K562 (cell line): ENCODE measurements at regions not wholly inside any gene's neighbourhood (a gene's known extent, or its start where the extent isn't known, plus 50 kb on each side); places are given as distances from the start of the nearest gene placed in this dataset.

Experiments
- ATAC-seq: fragments of 200-7000 bp; cut with Tn5 transposase; 3 replicates; pipeline ENCODE4 v1.9.1; 2020; ENCODE audit warnings: moderate library complexity
- BruUV-seq: library from RNA; stranded (reverse); fragments of 400-500 nt; replicated peaks from 2 replicates; lab custom pipeline; 2021; lab: Mats Ljungman, UMichigan
- CTCF ChIA-PET: fragments of 300-600 bp; formaldehyde crosslinking; extraction: SDS; loops from one replicate; lab custom pipeline; 2021; ENCODE audit warnings: low intra/inter-chr PET ratio; lab: Yijun Ruan, JAX
- POLR2A ChIA-PET: fragments of 300-600, 350-650 bp; sonication (Branson Sonifier 250); formaldehyde crosslinking; extraction: SDS; loops from one replicate; lab custom pipeline; 2021; ENCODE audit warnings: antibody characterized with exemption, inconsistent platforms; lab: Yijun Ruan, JAX
- DNase-seq, 4 experiments: peaks; one replicate each; pipeline versions ENCODE4 v3.0.0 to v3.0.0-alpha.2; 2011 to 2018; ENCODE audit warnings: low spot score in 3 of 4, mixed read lengths in 3 of 4; ENCODE audit errors: extremely low read depth in 1 of 4
- FAIRE-seq: peaks from 2 replicates; lab custom pipeline; 2011; peaks lifted over from hg19 to GRCh38; lab: Jason Lieb, UNC
- H2AFZ ChIP-seq: 2 replicates; pipeline ENCODE4 v1.6.0; 2011; ENCODE audit warnings: low read depth, low read length, control low read depth, inconsistent platforms
- H3K27ac ChIP-seq: fragments of 200-600 bp; 3 replicates; pipeline ENCODE4 v1.8.0; 2011; ENCODE audit warnings: low read depth, mild to moderate bottlenecking, control low read depth, inconsistent platforms, low read length, moderate library complexity, mixed read lengths; ENCODE audit errors: extremely low read depth
- H3K27me3 ChIP-seq, 2 experiments: fragments of 300-600 bp in 1 of 2; 2 replicates in 1 of 2; 3 replicates in 1 of 2; pipeline versions ENCODE4 v1.6.0 to v1.8.0; 2011; ENCODE audit warnings: inconsistent platforms in 2 of 2, low read length in 2 of 2, mild to moderate bottlenecking in 1 of 2, mixed read lengths in 1 of 2, moderate library complexity in 1 of 2; ENCODE audit not compliant: control insufficient read depth in 2 of 2, insufficient read depth in 2 of 2
- H3K36me3 ChIP-seq: fragments of 300-600 bp; 3 replicates; pipeline ENCODE4 v1.8.0; 2011; ENCODE audit warnings: mild to moderate bottlenecking, low read length, inconsistent platforms; ENCODE audit not compliant: control insufficient read depth, insufficient read depth
- H3K4me1 ChIP-seq, 2 experiments: fragments of 200-600 bp in 1 of 2; replicated peaks in 1 of 2; 2 replicates in 1 of 2; 3 replicates in 1 of 2; pipeline versions ENCODE4 v1.5.1 to v1.8.0; 2011; ENCODE audit warnings: inconsistent platforms in 2 of 2, low read length in 2 of 2, mild to moderate bottlenecking in 1 of 2, mixed read lengths in 1 of 2, moderate library complexity in 1 of 2; ENCODE audit not compliant: control insufficient read depth in 2 of 2, insufficient read depth in 2 of 2
- H3K4me2 ChIP-seq: 2 replicates; pipeline ENCODE4 v1.6.1; 2011; ENCODE audit warnings: low read length, control low read depth, inconsistent platforms, mixed read lengths; ENCODE audit not compliant: insufficient read depth
- H3K4me3 ChIP-seq: fragments of 200-600 bp; sonication (generic), shearing (Covaris generic); 2 replicates; pipeline ENCODE4 v1.5.1; 2016; ENCODE audit warnings: control low read depth, inconsistent platforms
- H3K79me2 ChIP-seq: fragments of 200-600 bp; 3 replicates; pipeline ENCODE4 v1.8.0; 2011; ENCODE audit warnings: low read length, inconsistent platforms; ENCODE audit not compliant: control insufficient read depth, insufficient read depth
- H3K9ac ChIP-seq, 2 experiments: 2 replicates each; pipeline versions ENCODE4 v1.6.0 to v1.6.1; 2011; ENCODE audit warnings: low read depth in 2 of 2, low read length in 2 of 2, control low read depth in 1 of 2, inconsistent platforms in 1 of 2, mild to moderate bottlenecking in 1 of 2, mixed read lengths in 1 of 2; ENCODE audit not compliant: insufficient read depth in 1 of 2
- H3K9me1 ChIP-seq: one replicate; pipeline ENCODE4 v1.6.0; 2011; ENCODE audit warnings: inconsistent platforms, mild to moderate bottlenecking, low read length, moderate library complexity; ENCODE audit not compliant: control insufficient read depth, insufficient read depth
- H3K9me3 ChIP-seq: replicated peaks from 2 replicates; pipeline ENCODE4 v1.5.1; 2011; ENCODE audit warnings: low read depth, low read length, inconsistent platforms; ENCODE audit not compliant: control insufficient read depth, insufficient read depth
- H4K20me1 ChIP-seq: replicated peaks from 2 replicates; pipeline ENCODE4 v1.6.1; 2011; ENCODE audit warnings: low read length, inconsistent platforms, mixed read lengths; ENCODE audit not compliant: control insufficient read depth, insufficient read depth
- ELK3 ChIP-seq: fragments of 450-650 bp; formaldehyde crosslinking; IDR thresholded peaks from 2 replicates; pipeline ENCODE4 v1.4.0; 2020; ENCODE audit warnings: mild to moderate bottlenecking
- EWSR1 ChIP-seq: fragments of 450-650 bp; IDR thresholded peaks from 2 replicates; pipeline ENCODE4 v1.6.1; 2018; ENCODE audit warnings: borderline replicate concordance, mild to moderate bottlenecking, low read depth, moderate library complexity; ENCODE audit not compliant: partially characterized antibody
- GATAD2A ChIP-seq: fragments of 450-650 bp; IDR thresholded peaks from 2 replicates; pipeline ENCODE4 v1.6.1; 2017
- MED1 ChIP-seq: sonication (generic); formaldehyde crosslinking; IDR thresholded peaks from 2 replicates; pipeline ENCODE4 v1.8.1; 2023; ENCODE audit warnings: missing genetic modification reagents, borderline replicate concordance
- MNT ChIP-seq, 2 experiments: fragments of 450-650 bp; conservative IDR thresholded peaks; 2 replicates each; pipeline ENCODE4 v1.6.1; 2017; ENCODE audit warnings: mild to moderate bottlenecking in 2 of 2, moderate library complexity in 2 of 2
- MTA3 ChIP-seq: fragments of 450-650 bp; formaldehyde crosslinking; IDR thresholded peaks from 2 replicates; pipeline ENCODE4 v1.6.1; 2017; ENCODE audit warnings: mild to moderate bottlenecking, borderline replicate concordance
- MXI1 ChIP-seq: IDR thresholded peaks from 2 replicates; pipeline ENCODE4 v1.6.1; 2011; ENCODE audit warnings: low read depth, mild to moderate bottlenecking, improper control_type of control experiment, low read length
- NR1H2 ChIP-seq: sonication (generic); formaldehyde crosslinking; IDR thresholded peaks from 2 replicates; pipeline ENCODE4 v1.4.0; 2020; ENCODE audit warnings: mild to moderate bottlenecking, missing genetic modification reagents
- NR2C1 ChIP-seq, 2 experiments: fragments of 450-650 bp; IDR thresholded peaks; 2 replicates each; pipeline ENCODE4 v1.6.1; 2017; ENCODE audit warnings: mild to moderate bottlenecking in 2 of 2, antibody characterized with exemption in 1 of 2, inconsistent platforms in 1 of 2, missing compliant biosample characterization in 1 of 2, missing genetic modification characterization in 1 of 2
- NR3C1 ChIP-seq: sonication (generic); formaldehyde crosslinking; IDR thresholded peaks from 2 replicates; pipeline ENCODE4 v1.8.1; 2022; ENCODE audit warnings: missing genetic modification reagents
- POLR2H ChIP-seq: IDR thresholded peaks from 2 replicates; pipeline ENCODE4 v1.6.1; 2016; ENCODE audit warnings: missing genetic modification characterization, low read depth, mild to moderate bottlenecking, control low read depth, missing compliant biosample characterization, moderate library complexity
- ZFP30 ChIP-seq: fragments of 250-450 bp; sonication (Bioruptor Pico); IDR thresholded peaks from 2 replicates; pipeline ENCODE4 v1.8.0; 2022; ENCODE audit warnings: moderate library complexity, mild to moderate bottlenecking, inconsistent platforms, borderline replicate concordance
- ZFPM2 ChIP-seq: fragments of 250-450 bp; sonication (Bioruptor Pico); IDR thresholded peaks from 2 replicates; pipeline ENCODE4 v1.5.1; 2022; ENCODE audit warnings: mild to moderate bottlenecking
- ZNF143 ChIP-seq: sonication (generic); formaldehyde crosslinking; IDR thresholded peaks from 2 replicates; pipeline ENCODE4 v1.9.0; 2022; ENCODE audit warnings: mild to moderate bottlenecking, missing genetic modification reagents
- ZNF263 ChIP-seq: sonication (generic); formaldehyde crosslinking; IDR thresholded peaks from 2 replicates; pipeline ENCODE4 v1.8.0; 2022; ENCODE audit warnings: mild to moderate bottlenecking, missing genetic modification reagents, borderline replicate concordance
- WGBS: fragments of 100-300 bp; shearing (Covaris generic); methylation state at CpG from one replicate; pipeline ENCODE4 v1.1.6; 2016; ENCODE audit warnings: low coverage, mixed read lengths; ENCODE audit not compliant: insufficient coverage; ENCODE audit errors: missing lambda C conversion rate; 5-methylcytosine and 5-hydroxymethylcytosine counted together
- in situ Hi-C: fragments of 300-500 bp; cut with MboI; formaldehyde crosslinking; loops from 4 replicates; pipeline ENCODE4 v1.15.0; 2018; ENCODE audit warnings: inconsistent platforms, mixed read lengths
- intact Hi-C: fragments of 100-400 bp; cut with micrococcal nuclease; formaldehyde crosslinking; loops from 2 replicates; pipeline ENCODE4 v1.14.2; 2022

GRCh38 chr15:26157081-26157480, 294.0 kb upstream of the ATP10A start:
- H3K36me3 ChIP-seq, result no peaks in the 10 kb centered on the region
- H3K9me3 ChIP-seq, result no peaks in the 10 kb centered on the region
- H3K4me3 ChIP-seq, result no peak overlapping the region
- H3K9me1 ChIP-seq, result no peaks in the 10 kb centered on the region
- DNase-seq (no peak), FAIRE-seq (no peak), ATAC-seq (no peak)
- no peaks in the 10 kb centered on the region for H4K20me1 ChIP-seq
- TF ChIP-seq ZFPM2 (CRISPR knock-in tag), result no peak
- no TSS peak for BruUV-seq
- ChIA-PET CTCF (no interaction called here), POLR2A (no interaction called here)
- 0% methylated on average over 7 of the region's 7 CpGs for WGBS
- no peak overlapping the region for H2AFZ ChIP-seq
- intact Hi-C loops (loop anchor here (5.0 kb wide), 1 partner anchor 295 kb away; the partner anchor contains the start of gene ATP10A), in situ Hi-C loops (no loop called here)
- no peak overlapping the region for H3K27ac ChIP-seq
- no peaks in the 10 kb centered on the region for H3K4me1 ChIP-seq
- no peaks in the 10 kb centered on the region for H3K79me2 ChIP-seq
- peaks cover 0 to 5% of the 10 kb centered on the region in 2 experiments; a peak in 1 of 5 replicates for H3K27me3 ChIP-seq
- no peak overlapping the region for H3K4me2 ChIP-seq
- H3K9ac ChIP-seq, result no peak overlapping the region

- no TSS peak for BruUV-seq
- no peak for DNase-seq
- no peak for TF ChIP-seq NR1H2 (CRISPR knock-in tag)
- TF ChIP-seq EWSR1, result no peak
- TF ChIP-seq POLR2H (tag), result no peak
- no peak for TF ChIP-seq ZNF263 (CRISPR knock-in tag)
- TF ChIP-seq ZNF143 (CRISPR knock-in tag), result no peak
- no peak for TF ChIP-seq ELK3
- no peak for TF ChIP-seq MED1 (CRISPR knock-in tag)
- TF ChIP-seq NR2C1 (IDR thresholded peaks at IDR 0.05), result no peak
- TF ChIP-seq NR2C1 (tag; IDR thresholded peaks at IDR 0.05), result no peak
- no peak for TF ChIP-seq NR3C1 (CRISPR knock-in tag)
- TF ChIP-seq MXI1, result no peak
- no peak for TF ChIP-seq MNT (conservative IDR thresholded peaks at IDR 0.05)
- TF ChIP-seq GATAD2A, result no peak
- no peak for TF ChIP-seq ZFP30 (CRISPR knock-in tag)
- TF ChIP-seq MTA3, result no peak
Measured at GRCh38 chr15:26156051-26156450, 292.9 kb upstream of the ATP10A start.

More at GRCh38 chr15:26156051-26156450, 292.9 kb upstream of the ATP10A start:
- H3K27me3 ChIP-seq, result peaks cover 0 to 5% of the 10 kb centered on the region in 2 experiments; a peak in 1 of 5 replicates
- H3K9me3 ChIP-seq, result no peaks in the 10 kb centered on the region
- H3K4me1 ChIP-seq, result no peaks in the 10 kb centered on the region
- no peaks in the 10 kb centered on the region for H3K36me3 ChIP-seq
- intact Hi-C loops, result loop anchor here (5.0 kb wide), 1 partner anchor 294 kb away; the partner anchor contains the start of gene ATP10A
- H3K4me2 ChIP-seq, result no peak overlapping the region
- ChIA-PET POLR2A (no interaction called here), CTCF (no interaction called here)
- H3K9me1 ChIP-seq, result no peaks in the 10 kb centered on the region
- in situ Hi-C loops, result no loop called here
- 0% methylated on average over 4 of the region's 4 CpGs for WGBS
- no peak overlapping the region for H3K9ac ChIP-seq
- no peaks in the 10 kb centered on the region for H3K79me2 ChIP-seq
- H3K27ac ChIP-seq, result no peak overlapping the region
- no peaks in the 10 kb centered on the region for H4K20me1 ChIP-seq
- FAIRE-seq (no peak), ATAC-seq (no peak)
- H2AFZ ChIP-seq, result no peak overlapping the region
- no peak overlapping the region for H3K4me3 ChIP-seq
